Vagina (tissue), 2 donors: ENCODE measurements at regions not wholly inside any gene's neighbourhood (a gene's known extent, or its start where the extent isn't known, plus 50 kb on each side); places are given as distances from the start of the nearest gene placed in this dataset.

Source experiments
- DNase-seq, 2 donors: peaks; one replicate each; pipeline ENCODE4 v3.0.0-alpha.2; 2017; ENCODE audit errors: extremely low spot score in 2 of 2
- H3K27ac ChIP-seq: fragments of 200-600 bp; sonication (generic); one replicate; pipeline ENCODE4 v1.5.1; 2019
- H3K27me3 ChIP-seq: fragments of 200-600 bp; sonication (generic); one replicate; pipeline ENCODE4 v1.5.1; 2019
- H3K36me3 ChIP-seq, 2 donors: fragments of 200-600 bp; sonication (generic); one replicate each; pipeline ENCODE4 v1.5.1; 2017 to 2019
- H3K4me1 ChIP-seq: fragments of 200-600 bp; sonication (generic); one replicate; pipeline ENCODE4 v1.5.1; 2019
- H3K4me3 ChIP-seq, 2 donors: fragments of 200-600 bp; sonication (generic); 1 replicate in 1 of 2; 2 replicates in 1 of 2; pipeline ENCODE4 v1.5.1; 2016 to 2019
- H3K9me3 ChIP-seq: fragments of 200-600 bp; sonication (generic); one replicate; pipeline ENCODE4 v1.5.1; 2019
- POLR2A ChIP-seq, 2 donors: fragments of 450-650 bp; IDR thresholded peaks; one replicate each; pipeline ENCODE4 v1.6.1; 2017; ENCODE audit warnings: antibody characterized with exemption in 2 of 2, mild to moderate bottlenecking in 2 of 2, moderate library complexity in 2 of 2
- POLR2AphosphoS5 ChIP-seq, 2 donors: sonication (generic); formaldehyde crosslinking; IDR thresholded peaks; one replicate each; pipeline ENCODE4 v1.9.0; 2017; ENCODE audit warnings: antibody characterized with exemption in 2 of 2, mild to moderate bottlenecking in 2 of 2, low read depth in 1 of 2; ENCODE audit not compliant: insufficient read depth in 1 of 2
- intact Hi-C: fragments of 100-400 bp; cut with DNase I; formaldehyde crosslinking; loops from one replicate; pipeline ENCODE4 v1.15.1; 2023
- TF ChIP-seq, protein P1 (sequence below), 3 experiments: fragments of 450-650 bp in 2 of 3; fragments of 200-600 bp in 1 of 3; sonication (generic) in 1 of 3; IDR thresholded peaks; one replicate each; pipeline ENCODE4 v1.5.1; 2017 to 2019; ENCODE audit warnings: antibody characterized with exemption in 3 of 3, mild to moderate bottlenecking in 2 of 3, moderate library complexity in 2 of 3

- no peaks in the 10 kb centered on the region for H3K27me3 ChIP-seq
- intact Hi-C loops, result no loop called here
- TF ChIP-seq, protein P1, sequence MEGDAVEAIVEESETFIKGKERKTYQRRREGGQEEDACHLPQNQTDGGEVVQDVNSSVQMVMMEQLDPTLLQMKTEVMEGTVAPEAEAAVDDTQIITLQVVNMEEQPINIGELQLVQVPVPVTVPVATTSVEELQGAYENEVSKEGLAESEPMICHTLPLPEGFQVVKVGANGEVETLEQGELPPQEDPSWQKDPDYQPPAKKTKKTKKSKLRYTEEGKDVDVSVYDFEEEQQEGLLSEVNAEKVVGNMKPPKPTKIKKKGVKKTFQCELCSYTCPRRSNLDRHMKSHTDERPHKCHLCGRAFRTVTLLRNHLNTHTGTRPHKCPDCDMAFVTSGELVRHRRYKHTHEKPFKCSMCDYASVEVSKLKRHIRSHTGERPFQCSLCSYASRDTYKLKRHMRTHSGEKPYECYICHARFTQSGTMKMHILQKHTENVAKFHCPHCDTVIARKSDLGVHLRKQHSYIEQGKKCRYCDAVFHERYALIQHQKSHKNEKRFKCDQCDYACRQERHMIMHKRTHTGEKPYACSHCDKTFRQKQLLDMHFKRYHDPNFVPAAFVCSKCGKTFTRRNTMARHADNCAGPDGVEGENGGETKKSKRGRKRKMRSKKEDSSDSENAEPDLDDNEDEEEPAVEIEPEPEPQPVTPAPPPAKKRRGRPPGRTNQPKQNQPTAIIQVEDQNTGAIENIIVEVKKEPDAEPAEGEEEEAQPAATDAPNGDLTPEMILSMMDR (IDR thresholded peaks at IDR 0.05), result no peak
- no peak for TF ChIP-seq POLR2A (IDR thresholded peaks at IDR 0.05)
- no peak for TF ChIP-seq POLR2AphosphoS5 (IDR thresholded peaks at IDR 0.05; ENCODE audit: insufficient read depth in 1 of 2, low read depth in 1 of 2)
- no peak overlapping the region for H3K27ac ChIP-seq
- DNase-seq, result no peak
- no peaks in the 10 kb centered on the region for H3K4me1 ChIP-seq
- H3K36me3 ChIP-seq, result no peaks in the 10 kb centered on the region
- no peaks in the 10 kb centered on the region for H3K9me3 ChIP-seq
- H3K4me3 ChIP-seq, result no peak overlapping the region
Measured at GRCh38 chr14:97153527-97153926, 356.3 kb downstream of the VRK1 start.

DNA sequence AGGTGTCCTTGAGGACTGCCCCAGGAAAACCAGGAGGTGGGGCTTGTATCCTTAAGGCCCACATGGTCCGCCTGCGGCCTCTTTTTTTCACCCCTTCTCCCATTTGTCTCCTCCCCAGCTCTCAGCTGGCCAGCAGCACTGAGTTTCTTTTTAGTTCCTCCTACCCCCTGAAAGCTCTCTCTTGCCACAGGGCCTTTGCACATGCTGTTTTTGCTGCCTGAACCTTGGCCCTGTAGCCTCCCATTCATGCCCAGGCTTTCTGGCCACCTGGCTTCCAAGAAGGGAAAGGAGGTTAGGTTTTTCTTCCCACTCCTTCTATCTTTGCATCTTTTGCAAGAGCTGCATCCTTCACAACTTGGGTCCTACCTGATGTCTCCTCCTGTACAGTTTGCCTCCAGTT is 358.1 kb downstream of the VRK1 start:
- Histone ChIP-seq H3K27ac (no peak overlapping the region), H3K9me3 (no peaks in the 10 kb centered on the region), H3K4me3 (no peak overlapping the region), H3K4me1 (no peaks in the 10 kb centered on the region), H3K36me3 (no peaks in the 10 kb centered on the region), H3K27me3 (no peaks in the 10 kb centered on the region)
- TF ChIP-seq, protein P1 (IDR thresholded peaks at IDR 0.05), result no peak
- TF ChIP-seq POLR2A (IDR thresholded peaks at IDR 0.05), result no peak
- no peak for TF ChIP-seq POLR2AphosphoS5 (IDR thresholded peaks at IDR 0.05; ENCODE audit: insufficient read depth in 1 of 2, low read depth in 1 of 2)
- intact Hi-C loops, result no loop called here
- DNase-seq, result no peak

DNA sequence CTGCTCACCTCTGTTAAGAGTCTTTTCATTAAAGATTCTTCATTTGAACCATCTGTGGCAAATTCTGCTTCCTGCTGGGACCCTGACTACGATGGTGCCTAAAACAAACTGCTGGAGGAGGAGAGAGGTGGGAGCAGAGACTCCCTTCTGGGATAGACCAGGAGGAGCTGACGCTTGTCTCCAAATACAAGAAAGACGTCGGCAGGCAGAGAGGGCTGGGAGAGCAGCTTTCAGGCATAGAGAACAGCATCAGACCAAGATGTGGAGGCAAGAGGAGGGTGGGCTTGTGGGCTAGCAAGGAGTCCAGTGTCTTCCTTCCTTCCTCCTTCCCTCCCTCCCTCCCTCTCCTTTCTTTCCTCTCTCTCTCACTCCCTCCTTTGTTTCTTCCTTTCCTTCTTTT is 358.6 kb downstream of the VRK1 start:
- H3K27me3 ChIP-seq, result no peaks in the 10 kb centered on the region
- no peaks in the 10 kb centered on the region for H3K9me3 ChIP-seq
- no peak overlapping the region for H3K27ac ChIP-seq
- DNase-seq, result no peak
- H3K36me3 ChIP-seq, result no peaks in the 10 kb centered on the region
- TF ChIP-seq POLR2AphosphoS5 (IDR thresholded peaks at IDR 0.05; ENCODE audit: insufficient read depth in 1 of 2, low read depth in 1 of 2) (no peak), POLR2A (IDR thresholded peaks at IDR 0.05) (no peak)
- TF ChIP-seq, protein P1 (IDR thresholded peaks at IDR 0.05), result no peak
- no peaks in the 10 kb centered on the region for H3K4me1 ChIP-seq
- intact Hi-C loops, result no loop called here
- H3K4me3 ChIP-seq, result no peak overlapping the region

DNA sequence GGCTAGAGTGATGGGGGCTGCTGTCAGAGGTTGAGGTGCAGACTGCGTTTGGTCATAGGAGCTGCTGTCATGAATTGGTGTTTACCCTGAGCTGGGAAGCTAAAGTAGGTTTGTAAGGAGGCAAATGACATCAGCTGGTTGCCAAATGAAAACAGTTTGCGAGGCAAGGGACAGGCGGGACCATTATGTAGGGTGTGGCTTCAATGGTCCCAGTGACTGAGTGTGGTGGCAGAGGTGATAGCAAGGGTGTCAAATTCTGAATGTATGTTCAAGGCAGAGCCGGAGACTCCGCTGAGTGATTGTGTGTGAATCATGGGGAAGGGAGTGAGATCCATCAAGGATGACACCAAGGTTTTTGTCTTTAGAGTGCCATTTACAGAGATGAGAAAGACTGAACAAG is 359.5 kb downstream of the VRK1 start:
- DNase-seq, result no peak
- intact Hi-C loops, result no loop called here

DNA sequence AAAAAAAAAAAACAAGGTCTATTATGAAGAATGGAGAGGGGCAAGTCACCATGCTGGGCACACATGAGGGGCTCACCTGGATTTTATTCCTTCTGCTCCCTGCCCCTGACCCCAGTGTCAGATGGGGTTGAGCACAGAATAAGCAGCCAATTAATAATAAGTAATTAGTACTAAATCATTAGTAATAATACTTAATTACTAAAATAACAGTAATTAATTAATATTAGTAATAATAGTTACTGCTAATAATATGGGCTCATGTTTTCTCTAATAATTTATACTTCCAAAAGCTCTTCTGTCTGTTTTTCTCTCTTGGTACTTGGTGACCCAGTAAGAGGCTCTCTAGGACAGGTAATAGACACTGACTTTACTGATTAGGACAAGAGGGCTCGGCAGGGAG is 360.9 kb downstream of the VRK1 start:
- Histone ChIP-seq H3K36me3 (no peaks in the 10 kb centered on the region), H3K4me3 (no peak overlapping the region), H3K27ac (no peak overlapping the region), H3K27me3 (no peaks in the 10 kb centered on the region), H3K9me3 (no peaks in the 10 kb centered on the region), H3K4me1 (no peaks in the 10 kb centered on the region)
- no peak for DNase-seq
- TF ChIP-seq POLR2AphosphoS5 (IDR thresholded peaks at IDR 0.05; ENCODE audit: insufficient read depth in 1 of 2, low read depth in 1 of 2), result no peak
- no peak for TF ChIP-seq POLR2A (IDR thresholded peaks at IDR 0.05)
- TF ChIP-seq, protein P1 (IDR thresholded peaks at IDR 0.05), result no peak
- intact Hi-C loops, result no loop called here

More for the DNA sequence above, 359.5 kb downstream of the VRK1 start:
- H3K27ac ChIP-seq, result no peak overlapping the region
- no peaks in the 10 kb centered on the region for H3K9me3 ChIP-seq
- no peak overlapping the region for H3K4me3 ChIP-seq
- TF ChIP-seq, protein P1 (IDR thresholded peaks at IDR 0.05), result no peak
- TF ChIP-seq POLR2AphosphoS5 (IDR thresholded peaks at IDR 0.05; ENCODE audit: insufficient read depth in 1 of 2, low read depth in 1 of 2), result no peak
- no peak for TF ChIP-seq POLR2A (IDR thresholded peaks at IDR 0.05)
- H3K27me3 ChIP-seq, result no peaks in the 10 kb centered on the region
- no peaks in the 10 kb centered on the region for H3K36me3 ChIP-seq
- H3K4me1 ChIP-seq, result no peaks in the 10 kb centered on the region
